DMS114 treated with DMSO at 0.1 percent for 48 hours (cell line): ENCODE measurements at regions not wholly inside any gene's neighbourhood (a gene's known extent, or its start where the extent isn't known, plus 50 kb on each side); places are given as distances from the start of the nearest gene placed in this dataset.
A peak's percentile ranks its signal among the peaks of the same experiment; 100 is the strongest.
"Not testable (repeated sequence)": the region's sequence is repeated elsewhere in the genome, so short reads cannot be mapped to it uniquely, and the experiment has no call there.

Experiments
- DNase-seq: peaks from one replicate; lab custom pipeline; 2025; ENCODE audit not compliant: unreplicated experiment; lab: John Stamatoyannopoulos, UW

DNA sequence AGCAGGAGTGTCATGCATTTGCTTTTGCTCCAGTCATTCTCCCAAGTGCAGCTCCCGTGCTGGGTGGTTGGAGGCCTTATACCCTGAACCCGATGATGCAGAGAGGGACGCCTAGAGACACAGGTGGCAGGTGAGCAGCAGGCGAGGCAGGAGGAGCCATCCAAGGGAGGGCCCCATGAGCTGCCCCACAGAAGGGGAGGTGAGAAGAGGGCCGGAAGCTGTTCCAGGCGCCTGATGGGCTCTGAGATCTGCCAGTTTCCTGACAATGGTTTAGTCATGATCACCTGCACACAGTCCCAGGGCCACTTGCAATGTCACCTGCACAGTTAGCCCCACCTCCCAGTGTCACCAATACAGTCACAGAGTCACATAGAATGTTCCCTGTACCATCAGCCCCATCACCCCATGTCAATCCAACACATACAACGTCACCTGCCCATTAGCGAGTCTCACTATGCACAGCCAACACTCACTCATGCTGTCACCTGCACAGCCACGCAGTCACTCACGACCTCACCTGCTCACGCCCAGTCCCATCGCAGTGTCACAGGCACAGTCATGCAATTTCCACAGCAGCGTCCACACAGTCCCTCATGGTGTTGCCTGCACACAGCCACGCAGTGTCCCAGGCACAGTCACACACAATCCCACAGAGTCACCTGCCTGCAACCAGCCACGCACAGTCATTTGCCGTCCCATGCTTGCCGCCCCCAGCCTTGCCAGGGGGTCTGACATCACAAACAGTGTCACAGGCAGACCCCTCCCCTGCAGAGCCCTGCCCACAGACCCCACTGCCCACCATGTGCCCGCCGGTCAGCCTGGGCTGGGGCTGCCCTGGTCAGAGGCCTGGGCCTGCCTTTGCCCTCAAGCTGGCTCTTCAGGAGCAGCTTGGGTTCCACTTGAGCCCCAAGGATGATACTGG is 113.4 kb downstream of the LHX2 start:
- no peak for DNase-seq

DNA sequence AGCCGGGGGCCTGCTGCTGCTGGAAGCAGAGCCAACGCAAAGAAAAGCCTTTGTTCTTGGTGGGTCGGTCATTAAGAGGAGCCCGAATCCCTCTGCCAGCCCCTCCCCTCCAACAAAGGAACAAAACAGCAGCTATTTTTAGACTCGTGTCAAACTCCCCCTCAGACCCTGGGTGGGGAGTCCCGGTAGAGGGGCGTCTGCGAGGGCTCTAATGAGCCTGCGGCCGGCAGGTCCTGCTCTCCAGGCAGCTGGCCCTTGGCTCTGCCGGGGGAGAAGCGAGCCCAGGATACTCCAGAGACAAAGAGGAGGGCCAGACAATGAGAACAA is 114.0 kb downstream of the LHX2 start:
- DNase-seq = no peak

DNA sequence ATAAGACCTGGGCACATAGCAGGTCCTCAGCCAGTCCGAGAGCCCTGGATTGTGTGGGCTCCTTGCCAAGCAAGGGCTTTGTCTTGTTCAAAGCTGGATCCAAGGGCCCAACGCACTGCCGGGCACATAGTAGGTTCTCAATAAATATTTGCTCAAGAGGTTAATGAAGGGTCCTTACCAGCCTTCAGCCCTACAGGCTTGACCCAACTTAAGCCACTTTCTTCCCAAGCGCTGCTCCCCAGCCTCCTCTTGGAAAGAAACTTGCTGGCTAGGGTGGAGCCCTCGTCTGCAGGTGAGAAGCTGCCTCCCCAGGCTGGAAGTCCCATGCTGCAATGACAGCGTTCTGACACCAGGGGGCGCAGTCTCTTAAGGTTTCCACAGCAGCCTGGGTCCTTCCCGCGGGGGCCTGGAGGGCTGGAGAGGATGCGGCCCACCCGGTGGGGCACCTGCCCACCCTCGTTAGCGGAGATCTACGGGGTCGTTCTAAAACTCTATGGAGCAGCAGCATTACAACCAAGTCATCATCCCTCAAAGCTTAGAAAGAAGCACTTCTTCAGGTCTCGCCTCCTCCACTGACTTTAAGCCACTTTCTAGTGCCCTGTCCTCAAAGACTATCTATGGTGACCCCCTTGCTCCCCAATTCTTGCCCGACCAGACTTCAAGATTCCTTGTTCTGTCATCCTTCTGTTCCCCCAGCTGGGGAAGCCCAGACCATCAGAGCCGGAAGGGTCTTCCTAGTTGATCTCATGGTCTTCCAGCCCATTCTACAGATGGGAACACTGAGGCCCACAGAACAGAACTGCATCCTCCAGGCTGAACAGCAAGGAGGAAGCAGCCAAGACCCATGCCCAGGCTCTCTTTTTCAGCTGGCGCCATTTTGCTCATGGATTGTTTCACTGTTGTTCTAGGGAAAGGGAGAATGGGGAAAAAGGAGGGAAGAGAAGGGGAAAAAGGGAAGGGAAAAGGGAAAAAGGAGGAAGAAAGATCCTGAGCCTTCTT is 115.4 kb downstream of the LHX2 start:
- DNase-seq = peak; percentile 6

GRCh38 chr9:124128568-124129166 is 117.1 kb downstream of the LHX2 start:
- DNase-seq = no peak

GRCh38 chr9:124130277-124131075 is 118.9 kb downstream of the LHX2 start:
- DNase-seq = no peak

DNA sequence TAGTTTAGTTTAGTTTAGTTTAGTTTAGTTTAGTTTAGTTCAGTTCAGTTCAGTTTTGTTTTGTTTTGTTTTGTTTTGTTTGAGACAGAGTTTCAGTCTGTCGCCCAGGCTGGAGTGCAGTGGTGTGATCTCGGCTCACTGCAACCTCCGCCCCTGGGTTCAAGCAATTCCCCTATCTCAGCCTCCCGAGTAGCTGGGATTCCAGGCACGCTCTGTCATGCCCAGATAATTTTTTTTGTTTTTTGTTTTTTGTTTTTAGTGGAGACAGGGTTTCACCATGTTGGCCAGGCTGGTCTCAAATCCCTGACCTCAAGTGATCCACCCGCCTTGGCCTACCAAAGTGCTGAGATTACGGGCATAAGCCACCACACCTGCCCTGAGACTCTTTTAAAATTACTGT is 120.0 kb downstream of the LHX2 start:
- DNase-seq = not testable (repeated sequence)

- DNase-seq = no peak
Measured at GRCh38 chr9:124132671-124133147, 121.1 kb downstream of the LHX2 start.

DNA sequence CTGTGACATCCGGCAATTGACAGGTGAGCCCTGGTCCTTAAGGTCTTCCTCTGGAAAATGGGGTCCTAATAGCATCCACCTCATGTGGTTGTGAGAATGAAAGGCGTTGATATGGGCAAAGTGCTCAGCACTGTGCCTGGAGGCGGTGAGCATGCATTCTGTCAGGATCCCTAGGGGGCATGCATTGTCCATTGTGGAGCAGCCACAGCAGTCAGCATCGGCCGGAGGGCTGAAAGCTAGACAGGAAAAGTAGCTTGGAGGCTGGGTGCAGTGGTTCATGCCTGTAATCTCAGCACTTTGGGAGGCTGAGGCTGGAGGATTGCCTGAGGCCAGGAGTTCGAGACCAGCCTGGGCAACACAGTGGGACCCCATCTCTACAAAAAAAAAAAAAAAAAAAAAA is 122.2 kb downstream of the LHX2 start:
- no peak for DNase-seq

- DNase-seq = no peak
Measured at GRCh38 chr9:124134526-124134925, 123.0 kb downstream of the LHX2 start.

DNA sequence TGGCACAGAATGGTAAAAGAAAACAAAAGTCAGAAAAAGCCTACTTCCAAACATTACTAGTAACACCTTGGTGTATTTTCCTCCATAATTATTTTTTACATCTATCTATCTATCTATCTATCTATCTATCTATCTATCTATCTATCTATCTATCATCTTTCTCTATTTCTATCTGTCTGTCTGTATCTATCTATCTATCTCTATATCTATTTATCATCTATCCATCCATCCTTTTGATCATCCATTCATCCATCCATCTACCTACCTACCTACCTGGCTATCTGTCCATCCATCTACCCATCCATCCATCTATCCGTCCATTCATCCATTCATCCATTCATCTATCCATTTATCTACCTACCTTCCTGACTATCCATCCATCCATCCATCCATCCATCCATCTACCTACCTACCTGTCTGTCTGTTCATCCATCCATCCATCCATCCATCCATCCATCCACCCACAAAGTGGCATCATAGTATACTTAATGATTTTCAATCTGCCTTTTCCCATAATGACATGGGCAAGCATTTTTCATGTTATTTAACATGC is 121.9 kb upstream of the NEK6 start:
- DNase-seq = no peak

- DNase-seq = no peak
Measured at GRCh38 chr9:124137009-124137943, 120.5 kb upstream of the NEK6 start.

GRCh38 chr9:124137944-124138335 is 119.8 kb upstream of the NEK6 start:
- DNase-seq = no peak

- DNase-seq = no peak
Measured at GRCh38 chr9:124139001-124139400, 118.7 kb upstream of the NEK6 start.

- no peak for DNase-seq
Measured at GRCh38 chr9:124140941-124141568, 116.7 kb upstream of the NEK6 start.

GRCh38 chr9:124144561-124145123 is 113.1 kb upstream of the NEK6 start:
- not testable (repeated sequence) for DNase-seq

DNA sequence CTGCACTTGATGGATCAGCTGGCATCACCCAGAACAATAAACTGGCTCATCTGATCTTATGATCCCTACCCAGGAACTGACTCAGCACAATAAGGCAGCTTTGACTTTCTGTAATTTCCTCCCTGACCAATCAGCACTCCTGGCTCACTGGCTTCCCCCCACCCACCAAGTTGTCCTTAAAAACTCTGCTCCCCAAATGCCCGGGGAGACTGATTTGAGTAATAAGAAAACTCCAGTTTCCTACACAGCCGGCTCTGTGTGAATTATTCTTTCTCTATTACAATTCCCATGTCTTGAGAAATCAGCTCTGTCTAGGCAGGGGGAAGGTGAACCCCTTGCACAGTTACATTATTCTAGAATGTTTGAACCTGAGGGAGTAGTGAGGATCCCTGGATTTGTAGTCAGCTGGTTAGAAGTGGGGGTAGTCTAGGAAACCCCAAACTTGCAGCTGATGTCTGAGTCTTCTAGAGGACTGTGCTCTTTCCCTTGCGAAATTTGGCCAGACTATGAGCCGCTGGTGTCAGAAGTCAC is 111.7 kb upstream of the NEK6 start:
- no peak for DNase-seq

- no peak for DNase-seq
Measured at GRCh38 chr9:124149992-124150391, 107.8 kb upstream of the NEK6 start.

- DNase-seq = no peak
Measured at GRCh38 chr9:124163760-124164255, 93.9 kb upstream of the NEK6 start.
